ENCODE measurements at regions not wholly inside any gene's neighbourhood (a gene's known extent, or its start where the extent isn't known, plus 50 kb on each side); places are given as distances from the start of the nearest gene placed in this dataset.

DNA sequence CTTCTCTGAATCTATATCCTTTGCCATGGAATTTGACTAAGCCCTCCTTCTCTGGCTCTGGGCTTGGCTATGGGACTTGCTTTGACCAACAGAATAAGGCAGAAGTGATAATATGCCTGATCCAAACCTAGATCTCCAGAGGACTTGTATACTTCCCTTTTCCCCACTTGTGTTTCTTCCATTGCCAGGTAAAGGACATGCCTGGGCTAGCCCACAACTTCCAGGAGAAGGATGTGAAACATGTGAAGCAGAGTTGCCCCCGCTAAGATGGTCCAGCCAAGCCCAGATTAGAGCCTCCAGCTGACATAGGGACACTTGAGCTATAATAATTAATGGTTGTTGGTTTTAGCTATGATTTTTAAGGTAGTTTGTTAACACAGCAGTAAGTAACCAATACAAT lies 55.1 kb downstream of the FOXB1 start:
- Histone ChIP-seq H3K79me2 (ENCODE audit: control insufficient read depth, insufficient read depth, low read length) (no peaks in the 10 kb centered on the region), H2AFZ (ENCODE audit: low read depth, low read length) (no peak overlapping the region), H3K9ac (ENCODE audit: insufficient read depth in 1 of 2, low read depth in 2 of 2, low read length in 2 of 2) (no peak overlapping the region), H3K4me2 (ENCODE audit: insufficient read depth, low read length) (no peak overlapping the region), H3K36me3 (ENCODE audit: control insufficient read depth, insufficient read depth, low read length) (no peaks in the 10 kb centered on the region), H3K4me1 (replicated peaks in 1 of 2; ENCODE audit: control insufficient read depth in 2 of 2, insufficient read depth in 2 of 2, low read length in 2 of 2) (no peaks in the 10 kb centered on the region), H3K9me1 (ENCODE audit: control insufficient read depth, insufficient read depth, low read length) (no peaks in the 10 kb centered on the region), H3K9me3 (replicated peaks; ENCODE audit: control insufficient read depth, insufficient read depth, low read depth, low read length) (no peaks in the 10 kb centered on the region), H3K27ac (ENCODE audit: extremely low read depth, low read depth, low read length) (no peak overlapping the region), H3K27me3 (ENCODE audit: control insufficient read depth in 2 of 2, insufficient read depth in 2 of 2, low read length in 2 of 2) (no peaks in the 10 kb centered on the region), H3K4me3 (no peak overlapping the region), H4K20me1 (replicated peaks; ENCODE audit: control insufficient read depth, insufficient read depth, low read length) (no peaks in the 10 kb centered on the region)
- in situ Hi-C loops (cut with MboI): no loop called here
- intact Hi-C loops (cut with micrococcal nuclease): no loop called here
- no peak for ATAC-seq
- no peak for FAIRE-seq
- ChIA-PET CTCF (ENCODE audit: low intra/inter-chr PET ratio) (no interaction called here), POLR2A (interaction anchor here (1.1 kb wide), 1 partner anchor 32 kb away, joined by 3 read pairs; no protein-coding TSS in a partner anchor)
- no TSS peak for BruUV-seq (replicated peaks)
- DNase-seq (ENCODE audit: extremely low read depth in 1 of 4, low spot score in 3 of 4): no peak
- 0% methylated on average over 1 of the region's 1 CpG for WGBS (ENCODE audit: insufficient coverage, low coverage, missing lambda C conversion rate)
- TF ChIP-seq ETV1 (tag; conservative IDR thresholded peaks at IDR 0.05; ENCODE audit: low read depth) (no peak), PTRF (tag; IDR thresholded peaks at IDR 0.05) (no peak), CREB5 (CRISPR knock-in tag; IDR thresholded peaks at IDR 0.05) (no peak), ZNF407 (IDR thresholded peaks at IDR 0.05; ENCODE audit: low read depth) (no peak), CCNT2 (IDR thresholded peaks at IDR 0.05; ENCODE audit: borderline replicate concordance, extremely low read depth, insufficient read length, low read depth, low read length) (no peak), THRAP3 (IDR thresholded peaks at IDR 0.05; ENCODE audit: borderline replicate concordance) (no peak), E4F1 (CRISPR knock-in tag; IDR thresholded peaks at IDR 0.05; ENCODE audit: borderline replicate concordance) (no peak)
- TF ChIP-seq, protein P1, sequence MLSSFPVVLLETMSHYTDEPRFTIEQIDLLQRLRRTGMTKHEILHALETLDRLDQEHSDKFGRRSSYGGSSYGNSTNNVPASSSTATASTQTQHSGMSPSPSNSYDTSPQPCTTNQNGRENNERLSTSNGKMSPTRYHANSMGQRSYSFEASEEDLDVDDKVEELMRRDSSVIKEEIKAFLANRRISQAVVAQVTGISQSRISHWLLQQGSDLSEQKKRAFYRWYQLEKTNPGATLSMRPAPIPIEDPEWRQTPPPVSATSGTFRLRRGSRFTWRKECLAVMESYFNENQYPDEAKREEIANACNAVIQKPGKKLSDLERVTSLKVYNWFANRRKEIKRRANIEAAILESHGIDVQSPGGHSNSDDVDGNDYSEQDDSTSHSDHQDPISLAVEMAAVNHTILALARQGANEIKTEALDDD (IDR thresholded peaks at IDR 0.05): no peak

All from K562 (cell line).